ENCODE measurements at regions not wholly inside any gene's neighbourhood (a gene's known extent, or its start where the extent isn't known, plus 50 kb on each side); places are given as distances from the start of the nearest gene placed in this dataset.

- no peak overlapping the region for H2BK5ac ChIP-seq (ENCODE audit: low read depth, low read length)
- no peak overlapping the region for H3K18ac ChIP-seq (ENCODE audit: extremely low read depth, low read length)
- no peaks in the 10 kb centered on the region for H3K79me1 ChIP-seq (ENCODE audit: low read depth, low read length)
- DNase-seq (ENCODE audit: low read depth in 1 of 2, low spot score in 2 of 2) (no peak), FAIRE-seq (no peak)
- H4K5ac ChIP-seq (ENCODE audit: insufficient read length, low read depth, low read length): no peak overlapping the region
- peaks cover 2% of the 10 kb centered on the region; the same call in 1 of the 2 replicates for H3K23me2 ChIP-seq (ENCODE audit: low read depth, low read length)
- no peaks in the 10 kb centered on the region for H3K4me1 ChIP-seq (replicated peaks in 1 of 4; ENCODE audit: control insufficient read depth in 3 of 4, insufficient read depth in 4 of 4, low read length in 3 of 4)
- no peak overlapping the region for H4K8ac ChIP-seq (ENCODE audit: extremely low read depth, insufficient read depth, low read length)
- no peak overlapping the region for H3K14ac ChIP-seq (ENCODE audit: insufficient read length)
- no peak overlapping the region for H3K4me3 ChIP-seq (ENCODE audit: extremely low read depth in 1 of 4, insufficient read depth in 2 of 4, low read depth in 3 of 4, low read length in 4 of 4)
- ChIA-PET POLR2A (ENCODE audit: partially characterized antibody) (no interaction called here), CTCF (ENCODE audit: partially characterized antibody) (no interaction called here)
- H3K4ac ChIP-seq (replicated peaks; ENCODE audit: insufficient read length, low read depth, low read length): no peak overlapping the region
- H3K56ac ChIP-seq (replicated peaks; ENCODE audit: insufficient read length, low read depth, low read length): no peak overlapping the region
- H2BK12ac ChIP-seq (ENCODE audit: low read depth, low read length): no peak overlapping the region
- H4K20me1 ChIP-seq (replicated peaks in 1 of 2; ENCODE audit: control insufficient read depth in 1 of 2, insufficient read depth in 2 of 2, low read length in 2 of 2): no peaks in the 10 kb centered on the region
- TF ChIP-seq SIX5 (IDR thresholded peaks at IDR 0.05; ENCODE audit: low read depth, low read length) (peak; percentile 34; the same call in 1 of the 2 replicates), SRF (IDR thresholded peaks at IDR 0.05; ENCODE audit: low read depth, low read length) (no peak), USF2 (IDR thresholded peaks at IDR 0.05; ENCODE audit: low read length) (peak; percentile 82), ASH2L (IDR thresholded peaks at IDR 0.05; ENCODE audit: low read length) (no peak), HDAC2 (IDR thresholded peaks at IDR 0.05; ENCODE audit: borderline replicate concordance in 1 of 2, low read depth in 2 of 2, low read length in 2 of 2) (no peak)
- no peak overlapping the region for H2BK20ac ChIP-seq (ENCODE audit: low read length)
- no peaks in the 10 kb centered on the region for H3K36me3 ChIP-seq (ENCODE audit: control insufficient read depth in 2 of 4, insufficient read depth in 4 of 4, low read length in 3 of 4)
- H2AFZ ChIP-seq (ENCODE audit: low read length): 0 out of 2 replicates have a peak overlapping the region, but pooled peaks have one; percentile 14
- no peak overlapping the region for H3K27ac ChIP-seq (ENCODE audit: low read depth, low read length)
- H3K9ac ChIP-seq (replicated peaks in 1 of 4; ENCODE audit: extremely low read depth in 1 of 4, low read depth in 3 of 4, low read length in 3 of 4): no peak overlapping the region
- H4K91ac ChIP-seq (replicated peaks; ENCODE audit: insufficient read length, low read length): no peak overlapping the region
- H3K23ac ChIP-seq (ENCODE audit: insufficient read length): no peak overlapping the region
- H2BK15ac ChIP-seq (ENCODE audit: low read length): no peak overlapping the region
- no peak overlapping the region for H3K4me2 ChIP-seq (ENCODE audit: insufficient read depth in 1 of 2, low read depth in 2 of 2, low read length in 2 of 2)
- WGBS, 2 experiments (ENCODE audit: extremely low coverage in 1 of 2, insufficient coverage in 1 of 2, insufficient read length in 1 of 2, insufficient replicate concordance in 2 of 2, low coverage in 1 of 2, low lambda C conversion rate in 2 of 2, missing lambda C conversion rate in 1 of 2): 64% methylated on average over 2 of the region's 2 CpGs; no CpG with 5 or more reads in 1 of the 2 experiments
- no peaks in the 10 kb centered on the region for H3K79me2 ChIP-seq (ENCODE audit: control insufficient read depth in 1 of 2, insufficient read depth in 2 of 2, low read length in 2 of 2)
- H2BK120ac ChIP-seq (replicated peaks; ENCODE audit: low read depth, low read length): no peak overlapping the region
- H3K9me3 ChIP-seq (ENCODE audit: insufficient read depth in 2 of 2, low read depth in 1 of 2, low read length in 1 of 2): no peaks in the 10 kb centered on the region
- no peak overlapping the region for H2AK5ac ChIP-seq (ENCODE audit: low read depth, low read length)
- H3K27me3 ChIP-seq (replicated peaks in 1 of 4; ENCODE audit: control insufficient read depth in 3 of 4, extremely low read depth in 1 of 4, insufficient read depth in 3 of 4, low read length in 3 of 4): no peaks in the 10 kb centered on the region
Observed at GRCh38 chr12:114982760-114983159, 298.8 kb upstream of the TBX3 start.

Data from H1 (cell line).